GM12801 (cell line): ENCODE measurements at regions not wholly inside any gene's neighbourhood (a gene's known extent, or its start where the extent isn't known, plus 50 kb on each side); places are given as distances from the start of the nearest gene placed in this dataset.

Experiments used
- TF ChIP-seq, protein P1 (sequence below): IDR thresholded peaks from one replicate; pipeline ENCODE4 v1.5.1; 2011; ENCODE audit warnings: control low read depth; ENCODE audit not compliant: insufficient read length; ENCODE audit errors: extremely low read depth

DNA sequence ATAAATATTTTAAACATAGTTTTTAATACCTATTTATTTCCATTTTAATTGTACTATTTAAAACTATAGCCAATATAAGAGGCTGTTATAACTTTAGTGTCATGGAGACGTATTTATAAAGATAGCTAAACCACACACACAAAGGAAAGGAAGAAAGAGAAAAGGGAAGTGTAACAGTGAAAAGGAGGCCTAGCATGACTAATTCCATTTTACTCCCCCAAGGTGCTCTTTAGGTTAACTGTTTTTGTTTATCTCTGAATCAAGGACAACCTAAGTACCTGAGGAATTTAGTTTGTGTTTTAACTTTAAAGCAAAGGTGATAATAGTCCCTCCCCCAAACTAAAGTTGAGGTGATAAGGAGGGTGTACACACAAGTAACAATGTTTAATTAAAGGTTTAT is 1188.9 kb upstream of the C9orf72 start:
- TF ChIP-seq, protein P1, sequence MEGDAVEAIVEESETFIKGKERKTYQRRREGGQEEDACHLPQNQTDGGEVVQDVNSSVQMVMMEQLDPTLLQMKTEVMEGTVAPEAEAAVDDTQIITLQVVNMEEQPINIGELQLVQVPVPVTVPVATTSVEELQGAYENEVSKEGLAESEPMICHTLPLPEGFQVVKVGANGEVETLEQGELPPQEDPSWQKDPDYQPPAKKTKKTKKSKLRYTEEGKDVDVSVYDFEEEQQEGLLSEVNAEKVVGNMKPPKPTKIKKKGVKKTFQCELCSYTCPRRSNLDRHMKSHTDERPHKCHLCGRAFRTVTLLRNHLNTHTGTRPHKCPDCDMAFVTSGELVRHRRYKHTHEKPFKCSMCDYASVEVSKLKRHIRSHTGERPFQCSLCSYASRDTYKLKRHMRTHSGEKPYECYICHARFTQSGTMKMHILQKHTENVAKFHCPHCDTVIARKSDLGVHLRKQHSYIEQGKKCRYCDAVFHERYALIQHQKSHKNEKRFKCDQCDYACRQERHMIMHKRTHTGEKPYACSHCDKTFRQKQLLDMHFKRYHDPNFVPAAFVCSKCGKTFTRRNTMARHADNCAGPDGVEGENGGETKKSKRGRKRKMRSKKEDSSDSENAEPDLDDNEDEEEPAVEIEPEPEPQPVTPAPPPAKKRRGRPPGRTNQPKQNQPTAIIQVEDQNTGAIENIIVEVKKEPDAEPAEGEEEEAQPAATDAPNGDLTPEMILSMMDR: no peak

DNA sequence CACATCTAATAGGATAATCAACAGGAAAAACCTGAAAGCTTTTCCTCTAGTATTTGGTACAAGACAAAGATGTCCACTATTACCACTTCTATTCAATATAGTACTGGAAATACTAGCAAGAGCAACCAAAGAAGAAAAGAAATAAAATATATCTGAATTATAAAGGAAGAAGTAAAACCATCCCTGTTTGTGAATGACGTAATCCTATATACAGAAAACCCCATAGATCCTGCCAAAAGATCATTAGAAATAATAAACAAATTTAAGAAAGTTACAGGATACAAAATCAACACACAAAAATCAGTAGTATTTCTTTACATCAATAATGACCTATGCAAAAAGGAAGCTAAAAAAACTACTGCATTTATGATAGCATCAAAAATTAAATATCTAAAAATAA is 1191.3 kb upstream of the C9orf72 start:
- TF ChIP-seq, protein P1: no peak

DNA sequence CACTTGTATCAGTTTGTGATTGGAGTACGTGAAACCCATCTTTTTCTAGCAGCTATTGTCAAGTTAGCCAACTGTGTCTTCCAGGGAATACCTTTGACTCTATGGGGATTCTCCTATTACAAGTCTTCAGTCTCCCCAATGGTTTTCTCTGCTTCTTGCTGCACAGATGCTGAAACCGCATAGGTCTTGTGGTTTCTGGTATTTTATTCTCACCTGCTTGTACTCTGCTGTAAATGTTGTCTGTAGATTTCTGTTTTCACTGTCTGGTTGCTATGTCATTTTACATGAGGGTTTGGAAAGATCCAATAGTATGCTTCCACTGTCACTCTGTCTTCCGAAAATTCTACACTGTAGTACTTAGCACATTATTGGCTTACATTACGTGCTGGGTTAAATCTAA is 1196.9 kb upstream of the C9orf72 start:
- TF ChIP-seq, protein P1: no peak

DNA sequence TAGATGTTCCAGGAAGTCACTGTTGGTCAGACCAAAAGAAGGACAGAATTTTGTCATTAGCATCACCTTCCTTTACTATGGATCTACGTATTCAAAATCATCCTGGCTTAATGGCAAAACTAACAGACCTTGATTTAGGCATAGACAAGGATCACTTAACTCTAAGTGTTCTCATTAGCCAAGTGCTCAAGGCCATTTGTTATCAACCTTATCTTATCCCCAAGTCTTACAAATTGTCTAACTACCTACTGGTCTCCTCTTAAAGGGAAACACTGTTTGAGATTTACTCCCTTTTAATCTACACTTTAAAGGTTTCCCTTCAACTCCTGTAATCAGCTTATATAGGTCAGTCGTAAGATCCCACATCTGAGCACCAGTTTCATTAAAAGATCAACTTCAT is 1197.5 kb upstream of the C9orf72 start:
- TF ChIP-seq, protein P1: no peak

DNA sequence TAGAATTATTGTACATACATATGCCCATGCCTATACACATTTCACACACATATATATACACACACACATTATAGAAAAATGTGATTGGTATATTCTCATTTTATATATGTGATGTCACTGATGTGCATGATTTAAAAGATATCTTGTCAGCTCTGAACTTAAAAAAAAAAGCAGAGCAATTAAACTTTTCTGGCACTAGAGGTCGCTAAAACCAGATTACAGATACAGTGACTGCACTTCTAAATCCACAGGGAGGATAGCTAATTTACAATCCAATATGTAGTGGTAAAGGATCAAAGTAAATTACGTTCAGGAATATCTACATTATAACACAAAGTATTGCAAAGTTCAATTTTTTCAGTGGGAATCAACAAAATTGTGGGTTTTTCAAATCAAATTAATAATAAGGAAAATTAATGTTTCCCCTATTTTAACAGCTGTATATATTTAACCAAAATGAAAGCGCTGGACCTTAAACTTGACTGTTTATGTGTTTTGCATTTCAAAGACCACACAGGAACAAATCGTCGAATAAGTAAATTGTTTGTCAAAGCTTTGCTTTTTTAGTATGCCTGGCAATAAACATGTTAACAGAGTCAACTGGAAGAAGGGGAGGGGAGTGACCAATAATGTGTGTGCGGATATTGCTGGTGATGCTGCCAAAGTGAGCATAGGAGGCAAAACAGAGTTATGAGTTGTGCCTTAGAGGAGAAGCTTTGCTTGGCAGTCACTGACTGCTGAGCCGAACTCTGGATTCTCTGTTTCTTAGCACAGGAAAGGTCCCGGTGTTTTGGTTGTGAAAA is 1201.4 kb upstream of the C9orf72 start:
- TF ChIP-seq, protein P1: no peak

DNA sequence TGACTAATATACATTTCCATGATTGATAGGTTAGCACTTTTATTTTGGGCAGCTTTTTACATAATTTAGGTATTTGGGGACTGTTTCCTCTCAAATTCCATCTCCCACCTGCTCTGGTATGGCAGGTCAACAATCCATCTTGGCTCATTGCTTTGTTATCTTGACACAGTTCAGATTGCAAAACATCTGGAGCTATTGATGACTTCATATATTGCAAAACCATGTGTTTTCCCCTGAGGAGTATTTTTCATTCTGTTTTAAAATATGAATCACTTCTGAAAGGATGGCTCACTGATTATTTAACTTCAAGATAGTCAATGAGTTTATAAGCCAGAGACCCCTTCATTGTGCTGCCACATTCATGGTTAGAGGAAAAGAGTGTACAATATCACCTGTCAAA is 1206.0 kb upstream of the C9orf72 start:
- TF ChIP-seq, protein P1: no peak

DNA sequence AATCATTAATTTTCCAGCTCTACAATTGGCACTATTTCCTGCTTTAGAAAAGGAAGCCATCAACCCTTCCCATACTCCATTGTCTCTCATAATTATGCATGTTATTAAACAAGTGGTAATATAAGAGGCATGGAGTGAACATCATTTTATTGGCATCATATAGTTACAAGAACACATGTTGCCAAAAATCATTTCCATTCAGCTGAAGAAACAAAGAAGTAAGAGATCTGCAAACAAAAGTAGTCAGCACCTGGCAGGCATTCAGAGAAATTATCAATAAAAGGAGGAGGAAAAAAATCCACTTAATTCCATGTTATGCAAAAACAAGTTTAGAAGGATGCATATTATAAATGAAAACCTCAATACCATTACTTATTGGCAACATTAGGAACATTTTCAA is 1208.2 kb upstream of the C9orf72 start:
- TF ChIP-seq, protein P1: no peak
